Endothelial cell of umbilical vein (primary cell): ENCODE measurements at regions not wholly inside any gene's neighbourhood (a gene's known extent, or its start where the extent isn't known, plus 50 kb on each side); places are given as distances from the start of the nearest gene placed in this dataset.
"Not testable (repeated sequence)": the region's sequence is repeated elsewhere in the genome, so short reads cannot be mapped to it uniquely, and the experiment has no call there.

Experiments used
- BruUV-seq: library from RNA; stranded (reverse); fragments of 400-500 nt; replicated peaks from 2 replicates; lab custom pipeline; 2021; lab: Mats Ljungman, UMichigan
- CTCF ChIA-PET: fragments of 300-600, 350-600 bp; sonication (Branson Sonifier 250); formaldehyde crosslinking; loops from one replicate; lab custom pipeline; 2021; ENCODE audit warnings: antibody characterized with exemption, inconsistent platforms; lab: Charles Lee
- POLR2A ChIA-PET: fragments of 300-600, 350-600 bp; sonication (Branson Sonifier 250); formaldehyde crosslinking; loops from one replicate; lab custom pipeline; 2021; ENCODE audit warnings: antibody characterized with exemption, inconsistent platforms; lab: Charles Lee
- DNase-seq: peaks from one replicate; pipeline ENCODE4 v3.0.0-alpha.2; 2011; ENCODE audit warnings: low read depth, low spot score
- FAIRE-seq: peaks from 2 replicates; lab custom pipeline; 2011; peaks lifted over from hg19 to GRCh38; lab: Jason Lieb, UNC
- H2AFZ ChIP-seq: 2 replicates; pipeline ENCODE4 v1.6.0; 2012; ENCODE audit warnings: low read depth, low read length, control low read depth, inconsistent platforms
- H3K27ac ChIP-seq: 2 replicates; pipeline ENCODE4 v1.5.1; 2011; ENCODE audit warnings: low read depth, mild to moderate bottlenecking, control low read depth, low read length, moderate library complexity; ENCODE audit not compliant: insufficient read depth
- H3K27me3 ChIP-seq, 2 experiments: 2 replicates each; pipeline versions ENCODE4 v1.6.0 to v1.6.1; 2011; ENCODE audit warnings: low read length in 2 of 2, mixed read lengths in 1 of 2; ENCODE audit not compliant: control insufficient read depth in 2 of 2, insufficient read depth in 2 of 2
- H3K36me3 ChIP-seq, 2 experiments: 2 replicates in 1 of 2; 3 replicates in 1 of 2; pipeline ENCODE4 v1.5.1; 2011; ENCODE audit warnings: low read length in 2 of 2, mild to moderate bottlenecking in 1 of 2, moderate library complexity in 1 of 2; ENCODE audit not compliant: control insufficient read depth in 2 of 2, insufficient read depth in 2 of 2; ENCODE audit errors: extremely low read depth in 1 of 2
- H3K4me1 ChIP-seq: 3 replicates; pipeline ENCODE4 v1.5.1; 2011; ENCODE audit warnings: mild to moderate bottlenecking, low read length; ENCODE audit not compliant: control insufficient read depth, insufficient read depth; ENCODE audit errors: extremely low read depth
- H3K4me2 ChIP-seq: 2 replicates; pipeline ENCODE4 v1.6.1; 2011; ENCODE audit warnings: low read length, control low read depth, mixed read lengths; ENCODE audit not compliant: insufficient read depth
- H3K4me3 ChIP-seq, 3 experiments: fragments of 200-600 bp in 1 of 3; sonication (generic), shearing (Covaris generic) in 1 of 3; replicated peaks in 1 of 3; 2 replicates each; pipeline ENCODE4 v1.5.1; 2011 to 2016; ENCODE audit warnings: control low read depth in 3 of 3, low read length in 3 of 3, mild to moderate bottlenecking in 2 of 3, inconsistent platforms in 1 of 3, low read depth in 1 of 3, moderate library complexity in 1 of 3; ENCODE audit not compliant: insufficient read depth in 1 of 3
- H3K79me2 ChIP-seq: 2 replicates; pipeline ENCODE4 v1.6.0; 2012; ENCODE audit warnings: low read length, inconsistent platforms; ENCODE audit not compliant: control insufficient read depth, insufficient read depth
- H3K9ac ChIP-seq: replicated peaks from 2 replicates; pipeline ENCODE3; 2011; ENCODE audit warnings: low read length, control low read depth; ENCODE audit not compliant: insufficient read depth; ENCODE audit errors: extremely low read depth
- H3K9me1 ChIP-seq: replicated peaks from 3 replicates; pipeline ENCODE4 v1.6.0; 2011; ENCODE audit warnings: mild to moderate bottlenecking, low read length; ENCODE audit not compliant: control insufficient read depth, insufficient read depth; ENCODE audit errors: extremely low read depth
- H3K9me3 ChIP-seq: replicated peaks from 2 replicates; pipeline ENCODE4 v1.5.1; 2012; ENCODE audit warnings: low read length, inconsistent platforms; ENCODE audit not compliant: control insufficient read depth, insufficient read depth
- H4K20me1 ChIP-seq: replicated peaks from 2 replicates; pipeline ENCODE3; 2011; ENCODE audit warnings: mild to moderate bottlenecking, low read length; ENCODE audit not compliant: control insufficient read depth, insufficient read depth; ENCODE audit errors: extremely low read depth
- EZH2 ChIP-seq: IDR thresholded peaks from 2 replicates; pipeline ENCODE4 v1.6.1; 2012; ENCODE audit warnings: borderline replicate concordance, low read depth, mild to moderate bottlenecking, moderate library complexity, low read length, inconsistent platforms; ENCODE audit not compliant: severe bottlenecking
- FOS ChIP-seq: IDR thresholded peaks from 2 replicates; pipeline ENCODE4 v1.6.1; 2011; ENCODE audit warnings: mild to moderate bottlenecking, low read length, moderate library complexity, borderline replicate concordance; ENCODE audit not compliant: insufficient read depth
- GATA2 ChIP-seq: IDR thresholded peaks from 2 replicates; pipeline ENCODE4 v1.7.0; 2011; ENCODE audit warnings: low read depth, mild to moderate bottlenecking, moderate library complexity, mixed read lengths, low read length; ENCODE audit not compliant: insufficient read length, insufficient read depth
- JUN ChIP-seq: IDR thresholded peaks from 2 replicates; pipeline ENCODE4 v1.6.1; 2011; ENCODE audit warnings: borderline replicate concordance, low read depth; ENCODE audit not compliant: insufficient read length, insufficient read depth
- MAX ChIP-seq: IDR thresholded peaks from 2 replicates; pipeline ENCODE4 v1.6.1; 2011; ENCODE audit not compliant: insufficient read depth, insufficient read length
- MYC ChIP-seq: IDR thresholded peaks from one replicate; pipeline ENCODE4 v1.6.1; 2011; ENCODE audit warnings: mild to moderate bottlenecking, low read depth, low read length
- POLR2A ChIP-seq: IDR thresholded peaks from 2 replicates; pipeline ENCODE4 v1.6.1; 2012; ENCODE audit warnings: low read depth, mild to moderate bottlenecking, control low read depth, low read length
- POLR2AphosphoS5 ChIP-seq: IDR thresholded peaks from 2 replicates; pipeline ENCODE4 v1.6.1; 2012; ENCODE audit warnings: low read depth, mild to moderate bottlenecking, control low read depth, low read length, moderate library complexity; ENCODE audit not compliant: insufficient read depth
- dilution Hi-C: fragments of 300-500 bp; cut with MboI; formaldehyde crosslinking; loops from one replicate; pipeline ENCODE4 v1.15.0; 2019; ENCODE audit warnings: low sequenced_read_pairs; ENCODE audit not compliant: extremely low pct_ligation_motif_present
- intact Hi-C: fragments of 100-400 bp; cut with micrococcal nuclease; formaldehyde crosslinking; loops from one replicate; pipeline ENCODE4 v1.10.0; 2022
- TF ChIP-seq, protein P1 (sequence below), 2 donors: IDR thresholded peaks; 1 replicate in 1 of 2; 2 replicates in 1 of 2; pipeline ENCODE4 v1.5.1; 2011; ENCODE audit warnings: low read length in 2 of 2, mild to moderate bottlenecking in 2 of 2, moderate library complexity in 2 of 2, control low read depth in 1 of 2, inconsistent platforms in 1 of 2, low read depth in 1 of 2; ENCODE audit not compliant: insufficient read depth in 1 of 2; ENCODE audit errors: extremely low read depth in 1 of 2

DNA sequence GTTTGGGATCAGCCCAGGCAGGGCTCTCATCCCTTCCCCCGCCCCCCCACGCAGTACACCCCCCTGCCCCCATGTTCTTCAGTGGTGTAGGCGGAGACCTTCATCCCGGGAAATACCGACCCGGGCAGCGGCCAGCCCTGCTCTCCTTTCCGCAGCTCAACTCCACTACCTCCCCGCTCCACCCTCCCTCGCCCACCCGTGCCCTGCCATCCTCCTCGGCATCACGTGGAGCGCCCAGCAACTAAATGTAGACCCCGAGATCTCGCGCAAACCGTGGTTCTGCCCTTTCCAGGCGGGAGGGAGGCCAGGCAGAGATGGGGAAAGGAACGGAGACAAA lies 1932.2 kb upstream of the DEFB115 start:
- no TSS peak for BruUV-seq
- no peaks in the 10 kb centered on the region for H3K4me1 ChIP-seq
- H3K27me3 ChIP-seq = no peaks in the 10 kb centered on the region
- DNase-seq (no peak), FAIRE-seq (no peak)
- ChIA-PET POLR2A (no interaction called here), CTCF (no interaction called here)
- H3K9ac ChIP-seq = no peak overlapping the region
- no peak overlapping the region for H3K4me3 ChIP-seq
- H3K36me3 ChIP-seq = no peaks in the 10 kb centered on the region
- H3K9me1 ChIP-seq = no peaks in the 10 kb centered on the region
- intact Hi-C loops = no loop called here
- dilution Hi-C loops = no loop called here
- H3K27ac ChIP-seq = no peak overlapping the region
- H2AFZ ChIP-seq = no peak overlapping the region
- H4K20me1 ChIP-seq = no peaks in the 10 kb centered on the region
- H3K9me3 ChIP-seq = peaks cover 5% of the 10 kb centered on the region
- H3K79me2 ChIP-seq = no peaks in the 10 kb centered on the region
- H3K4me2 ChIP-seq = no peak overlapping the region
- TF ChIP-seq POLR2AphosphoS5 (no peak), MAX (no peak), POLR2A (no peak), GATA2 (no peak), EZH2 (no peak), FOS (no peak), JUN (no peak), MYC (no peak)
- TF ChIP-seq, protein P1, sequence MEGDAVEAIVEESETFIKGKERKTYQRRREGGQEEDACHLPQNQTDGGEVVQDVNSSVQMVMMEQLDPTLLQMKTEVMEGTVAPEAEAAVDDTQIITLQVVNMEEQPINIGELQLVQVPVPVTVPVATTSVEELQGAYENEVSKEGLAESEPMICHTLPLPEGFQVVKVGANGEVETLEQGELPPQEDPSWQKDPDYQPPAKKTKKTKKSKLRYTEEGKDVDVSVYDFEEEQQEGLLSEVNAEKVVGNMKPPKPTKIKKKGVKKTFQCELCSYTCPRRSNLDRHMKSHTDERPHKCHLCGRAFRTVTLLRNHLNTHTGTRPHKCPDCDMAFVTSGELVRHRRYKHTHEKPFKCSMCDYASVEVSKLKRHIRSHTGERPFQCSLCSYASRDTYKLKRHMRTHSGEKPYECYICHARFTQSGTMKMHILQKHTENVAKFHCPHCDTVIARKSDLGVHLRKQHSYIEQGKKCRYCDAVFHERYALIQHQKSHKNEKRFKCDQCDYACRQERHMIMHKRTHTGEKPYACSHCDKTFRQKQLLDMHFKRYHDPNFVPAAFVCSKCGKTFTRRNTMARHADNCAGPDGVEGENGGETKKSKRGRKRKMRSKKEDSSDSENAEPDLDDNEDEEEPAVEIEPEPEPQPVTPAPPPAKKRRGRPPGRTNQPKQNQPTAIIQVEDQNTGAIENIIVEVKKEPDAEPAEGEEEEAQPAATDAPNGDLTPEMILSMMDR (IDR thresholded peaks at IDR 0.05; ENCODE audit: extremely low read depth in 1 of 2, insufficient read depth in 1 of 2, low read depth in 1 of 2, low read length in 2 of 2) = no peak

DNA sequence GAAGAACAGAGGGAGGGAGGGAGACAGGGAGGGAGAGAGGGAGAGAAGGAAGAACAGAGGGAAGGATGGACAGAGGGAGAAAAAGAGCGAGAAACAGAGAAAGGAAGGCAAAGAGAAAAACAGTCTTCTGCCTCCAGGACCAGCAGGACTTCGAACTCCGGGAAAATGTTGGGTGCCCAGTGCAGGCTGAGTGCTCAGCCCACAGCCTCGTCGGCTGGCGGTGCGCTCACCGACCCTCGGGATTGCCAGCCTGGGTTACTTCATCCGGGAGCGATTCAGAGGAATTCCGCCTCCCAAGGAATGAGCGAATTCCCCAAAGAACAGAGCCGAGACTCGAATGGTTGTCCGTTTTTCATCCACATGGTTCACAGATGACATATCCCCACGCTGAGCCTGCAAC lies 1931.7 kb upstream of the DEFB115 start:
- H3K27ac ChIP-seq, H3K9ac ChIP-seq, CTCF ChIA-PET, H3K4me3 ChIP-seq, POLR2A ChIA-PET, H3K27me3 ChIP-seq, H2AFZ ChIP-seq, H3K9me1 ChIP-seq, FAIRE-seq, DNase-seq, intact Hi-C loops, H3K9me3 ChIP-seq, H3K36me3 ChIP-seq, H3K4me2 ChIP-seq, H3K4me1 ChIP-seq, H3K79me2 ChIP-seq, dilution Hi-C loops, BruUV-seq, H4K20me1 ChIP-seq: not testable (repeated sequence)
